ENCODE measurements at regions not wholly inside any gene's neighbourhood (a gene's known extent, or its start where the extent isn't known, plus 50 kb on each side); places are given as distances from the start of the nearest gene placed in this dataset.

DNA sequence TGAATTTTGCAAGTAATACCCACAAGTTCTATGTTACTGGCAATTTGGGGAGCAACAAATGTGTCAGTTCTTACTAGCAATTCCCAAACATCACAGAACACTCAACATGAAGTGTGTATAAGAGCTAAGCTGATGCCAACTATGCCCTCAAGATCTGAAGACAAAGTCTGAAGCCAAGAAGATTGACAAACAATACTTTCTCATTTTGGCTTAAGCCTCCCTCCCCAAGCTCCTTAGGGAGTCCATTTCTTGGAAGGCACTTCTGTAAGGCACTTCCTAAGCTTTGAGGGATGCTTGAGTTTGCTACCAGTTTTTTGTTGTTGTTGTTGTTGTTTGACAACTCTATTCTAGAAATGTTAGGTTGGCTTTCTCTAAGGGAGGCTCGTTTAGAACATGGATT is 154.4 kb upstream of the ZNF644 start:
- no peak for TF ChIP-seq POLR2A (IDR thresholded peaks at IDR 0.05)
- TF ChIP-seq, protein P1, sequence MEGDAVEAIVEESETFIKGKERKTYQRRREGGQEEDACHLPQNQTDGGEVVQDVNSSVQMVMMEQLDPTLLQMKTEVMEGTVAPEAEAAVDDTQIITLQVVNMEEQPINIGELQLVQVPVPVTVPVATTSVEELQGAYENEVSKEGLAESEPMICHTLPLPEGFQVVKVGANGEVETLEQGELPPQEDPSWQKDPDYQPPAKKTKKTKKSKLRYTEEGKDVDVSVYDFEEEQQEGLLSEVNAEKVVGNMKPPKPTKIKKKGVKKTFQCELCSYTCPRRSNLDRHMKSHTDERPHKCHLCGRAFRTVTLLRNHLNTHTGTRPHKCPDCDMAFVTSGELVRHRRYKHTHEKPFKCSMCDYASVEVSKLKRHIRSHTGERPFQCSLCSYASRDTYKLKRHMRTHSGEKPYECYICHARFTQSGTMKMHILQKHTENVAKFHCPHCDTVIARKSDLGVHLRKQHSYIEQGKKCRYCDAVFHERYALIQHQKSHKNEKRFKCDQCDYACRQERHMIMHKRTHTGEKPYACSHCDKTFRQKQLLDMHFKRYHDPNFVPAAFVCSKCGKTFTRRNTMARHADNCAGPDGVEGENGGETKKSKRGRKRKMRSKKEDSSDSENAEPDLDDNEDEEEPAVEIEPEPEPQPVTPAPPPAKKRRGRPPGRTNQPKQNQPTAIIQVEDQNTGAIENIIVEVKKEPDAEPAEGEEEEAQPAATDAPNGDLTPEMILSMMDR (IDR thresholded peaks at IDR 0.05) = no peak
